NCI-H2171 (cell line): ENCODE measurements at regions not wholly inside any gene's neighbourhood (a gene's known extent, or its start where the extent isn't known, plus 50 kb on each side); places are given as distances from the start of the nearest gene placed in this dataset.
"Not testable (repeated sequence)": the region's sequence is repeated elsewhere in the genome, so short reads cannot be mapped to it uniquely, and the experiment has no call there.

Experiments used
- DNase-seq: peaks from one replicate; lab custom pipeline; 2025; lab: John Stamatoyannopoulos, UW

DNA sequence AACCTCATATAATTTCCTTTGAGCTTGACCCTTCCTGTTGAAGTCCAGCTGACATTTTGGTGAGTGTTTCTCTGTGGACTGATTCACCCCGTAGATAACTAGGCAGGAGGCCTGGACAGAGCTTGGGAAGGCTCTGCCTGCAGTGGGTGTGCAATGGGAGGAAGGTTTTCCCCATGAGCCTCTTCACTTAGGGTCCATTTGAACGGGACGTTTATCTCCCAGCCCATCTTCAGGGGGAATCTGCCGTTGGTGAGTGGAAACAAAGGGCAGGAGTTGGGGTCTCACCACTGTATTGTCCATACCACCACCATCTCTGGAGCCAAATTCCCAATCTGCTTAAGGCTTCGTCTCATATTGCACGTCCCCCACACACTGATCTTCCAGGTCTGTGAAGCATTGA lies 825.6 kb upstream of the TPTE start:
- DNase-seq, result not testable (repeated sequence)

DNA sequence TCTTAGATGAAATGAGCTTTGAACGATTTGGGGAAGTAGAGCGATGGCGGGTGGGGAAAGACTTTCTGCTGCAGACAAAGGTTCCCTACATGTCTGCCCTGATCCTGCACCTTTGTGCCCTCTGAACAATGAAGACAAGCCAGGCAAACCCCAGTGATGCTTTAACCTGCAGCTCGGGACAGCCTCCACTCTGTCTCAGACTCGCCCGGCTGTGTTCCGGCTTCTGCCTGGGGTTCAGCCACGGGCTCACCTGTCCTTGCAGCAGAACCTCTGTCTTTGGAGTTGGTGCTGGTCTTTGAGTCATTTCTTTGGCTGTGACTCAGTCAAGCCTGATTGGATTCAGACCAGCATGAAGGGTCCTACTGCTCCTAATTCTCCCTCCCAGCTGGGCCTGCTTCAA lies 823.6 kb upstream of the TPTE start:
- DNase-seq, result not testable (repeated sequence)

DNA sequence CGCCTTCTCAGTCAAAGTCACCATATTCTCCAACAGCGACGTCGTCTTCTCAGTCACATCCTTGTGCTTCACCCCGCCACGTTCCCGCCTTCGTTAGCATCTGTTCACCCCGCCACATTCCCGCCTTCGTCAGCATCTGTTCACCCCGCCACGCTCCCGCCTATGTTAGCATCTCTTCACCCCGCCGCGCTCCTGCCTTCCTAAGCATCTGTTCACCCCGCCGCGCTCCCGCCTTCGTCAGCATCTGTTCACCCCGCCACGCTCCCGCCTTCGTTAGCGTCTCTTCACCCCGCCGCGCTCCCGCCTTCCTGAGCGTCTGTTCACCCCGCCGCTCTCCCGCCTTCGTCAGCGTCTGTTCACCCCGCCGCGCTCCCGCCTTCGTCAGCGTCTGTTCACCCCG lies 816.4 kb upstream of the TPTE start:
- not testable (repeated sequence) for DNase-seq

DNA sequence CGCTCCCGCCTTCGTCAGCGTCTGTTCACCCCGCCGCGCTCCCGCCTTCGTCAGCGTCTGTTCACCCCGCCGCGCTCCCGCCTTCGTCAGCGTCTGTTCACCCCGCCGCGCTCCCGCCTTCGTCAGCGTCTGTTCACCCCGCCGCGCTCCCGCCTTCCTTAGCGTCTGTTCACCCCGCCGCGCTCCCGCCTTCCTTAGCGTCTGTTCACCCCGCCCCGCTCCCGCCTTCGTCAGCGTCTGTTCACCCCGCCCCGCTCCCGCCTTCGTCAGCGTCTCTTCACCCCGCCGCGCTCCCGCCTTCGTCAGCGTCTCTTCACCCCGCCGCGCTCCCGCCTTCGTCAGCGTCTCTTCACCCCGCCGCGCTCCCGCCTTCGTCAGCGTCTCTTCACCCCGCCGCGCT lies 815.9 kb upstream of the TPTE start:
- DNase-seq, result not testable (repeated sequence)

DNA sequence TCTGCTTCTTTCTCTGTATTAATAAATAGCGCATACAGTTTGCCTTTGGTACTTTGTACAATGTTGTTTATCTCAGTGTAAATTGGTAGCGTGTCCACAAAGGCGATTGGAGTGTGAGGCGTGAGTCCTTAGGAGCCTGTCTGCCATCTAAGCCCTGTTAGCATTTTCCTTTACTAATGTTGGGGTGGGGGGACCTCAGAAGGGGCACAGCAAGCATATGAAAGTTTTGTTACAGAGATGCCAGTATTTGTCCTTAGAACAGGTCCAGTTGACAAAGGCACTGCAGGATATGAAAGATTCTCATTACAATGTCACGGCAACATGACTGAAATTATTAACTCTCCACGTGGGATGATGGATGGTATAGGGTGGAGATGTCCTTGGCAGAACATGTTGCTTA lies 796.8 kb upstream of the TPTE start:
- DNase-seq, result not testable (repeated sequence)

DNA sequence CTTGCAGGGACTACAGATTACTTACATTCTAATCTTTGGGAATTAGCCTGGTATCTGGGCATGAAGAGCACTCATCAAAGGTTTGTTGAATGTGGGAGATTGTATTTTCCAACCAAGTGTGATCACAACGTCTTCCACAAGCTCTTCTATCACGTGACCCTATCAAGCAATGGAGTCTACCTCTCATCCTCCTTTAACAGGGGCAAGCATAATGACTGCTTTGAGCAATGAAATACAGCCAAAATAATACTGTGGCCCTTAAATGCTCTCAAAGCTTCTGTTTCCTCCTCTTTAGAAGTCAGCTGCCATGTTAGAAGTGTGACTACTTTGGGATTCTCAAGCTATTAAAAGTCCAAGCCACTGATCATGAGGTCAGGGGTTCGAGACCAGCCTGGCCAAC lies 794.2 kb upstream of the TPTE start:
- DNase-seq, result not testable (repeated sequence)

DNA sequence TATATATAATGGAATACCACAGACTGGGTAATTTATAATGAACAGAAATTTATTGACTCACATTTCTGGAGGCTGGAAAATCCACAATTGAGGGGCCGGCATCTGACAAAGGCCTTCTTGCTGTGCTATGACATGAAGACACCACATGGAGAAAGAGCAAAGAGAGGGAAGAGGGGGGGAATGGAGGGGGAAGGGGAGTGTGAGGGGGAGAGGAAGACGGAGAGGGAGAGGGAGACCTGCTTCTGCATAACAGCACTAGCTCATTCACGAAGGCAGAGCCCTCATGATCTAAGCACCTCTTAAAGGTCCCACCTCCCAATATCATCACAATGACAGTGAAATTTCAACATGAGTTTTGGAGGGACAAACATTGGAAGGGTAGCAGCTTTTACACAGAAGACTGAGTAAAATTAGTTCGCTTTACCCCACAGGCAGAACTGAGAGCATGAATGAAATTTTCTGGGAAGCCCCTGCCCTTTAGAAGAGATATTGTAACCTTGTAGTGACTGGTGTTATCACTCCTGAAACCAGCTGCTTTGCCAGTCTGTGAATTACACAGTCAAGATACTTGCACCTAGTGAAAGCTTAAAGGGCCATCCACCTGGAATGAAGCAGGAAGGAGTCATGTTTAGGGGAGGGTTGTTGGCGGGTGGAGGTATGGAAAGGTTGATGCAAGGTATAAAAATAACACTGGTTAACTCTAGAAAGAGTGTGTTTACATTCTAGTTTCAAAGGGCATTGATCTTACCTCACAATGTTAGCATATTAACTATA lies 793.0 kb upstream of the TPTE start:
- DNase-seq, result not testable (repeated sequence)

DNA sequence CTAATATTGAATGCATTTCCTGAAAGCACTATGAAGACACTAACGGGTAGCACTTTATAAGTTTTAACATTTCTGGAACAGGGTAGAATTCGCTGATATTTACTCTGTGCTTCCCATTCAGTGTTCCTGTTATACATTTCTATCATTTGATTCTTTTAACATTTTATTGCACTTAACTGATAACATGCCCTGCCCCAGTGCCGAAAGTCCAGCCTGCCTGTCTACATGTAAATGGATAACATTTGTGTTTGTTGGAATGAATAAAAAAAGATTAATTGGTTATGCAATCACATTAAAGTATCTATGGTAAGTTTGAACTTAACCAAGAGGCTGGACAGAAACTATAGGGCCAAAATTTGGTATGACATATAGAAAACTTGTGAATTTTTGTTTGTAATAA lies 790.5 kb upstream of the TPTE start:
- DNase-seq, result no peak

DNA sequence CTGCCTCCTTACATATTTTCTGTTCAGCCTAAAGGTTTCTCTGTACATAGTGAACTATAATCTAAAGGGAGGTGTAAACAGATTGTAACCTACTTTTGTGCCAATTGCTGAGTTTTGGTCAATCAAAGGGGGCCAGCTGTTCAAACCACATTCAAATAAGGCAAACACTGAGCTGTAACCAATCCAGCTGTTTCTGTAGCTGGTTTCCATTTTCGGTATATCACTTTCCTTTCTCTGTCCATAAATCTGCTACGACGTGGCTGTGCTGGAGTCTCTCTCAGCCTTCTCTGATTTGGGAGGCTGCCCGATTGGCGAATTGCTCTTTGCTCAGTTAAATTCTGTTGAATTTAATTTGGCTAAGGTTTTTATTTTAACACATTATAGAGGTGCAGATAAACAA lies 790.1 kb upstream of the TPTE start:
- DNase-seq, result not testable (repeated sequence)

DNA sequence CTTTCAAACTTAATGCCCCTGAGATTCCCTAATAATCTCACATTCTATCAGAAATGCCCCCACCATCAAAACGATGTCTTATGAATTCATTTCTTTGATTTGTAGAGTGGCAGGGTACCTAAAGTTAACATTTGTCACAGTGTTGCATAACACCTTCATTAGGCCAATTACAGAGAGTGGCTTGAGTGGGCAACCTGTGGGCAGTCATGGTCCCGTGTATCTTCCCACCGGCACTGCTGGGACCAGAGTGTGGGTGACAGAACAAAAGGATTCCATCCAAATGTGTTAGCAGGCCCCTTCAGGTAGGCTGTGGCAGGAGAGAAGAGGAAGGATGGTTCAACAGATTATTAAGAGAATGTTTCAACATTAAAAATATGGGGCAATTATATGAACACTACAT lies 788.8 kb upstream of the TPTE start:
- DNase-seq, result not testable (repeated sequence)

DNA sequence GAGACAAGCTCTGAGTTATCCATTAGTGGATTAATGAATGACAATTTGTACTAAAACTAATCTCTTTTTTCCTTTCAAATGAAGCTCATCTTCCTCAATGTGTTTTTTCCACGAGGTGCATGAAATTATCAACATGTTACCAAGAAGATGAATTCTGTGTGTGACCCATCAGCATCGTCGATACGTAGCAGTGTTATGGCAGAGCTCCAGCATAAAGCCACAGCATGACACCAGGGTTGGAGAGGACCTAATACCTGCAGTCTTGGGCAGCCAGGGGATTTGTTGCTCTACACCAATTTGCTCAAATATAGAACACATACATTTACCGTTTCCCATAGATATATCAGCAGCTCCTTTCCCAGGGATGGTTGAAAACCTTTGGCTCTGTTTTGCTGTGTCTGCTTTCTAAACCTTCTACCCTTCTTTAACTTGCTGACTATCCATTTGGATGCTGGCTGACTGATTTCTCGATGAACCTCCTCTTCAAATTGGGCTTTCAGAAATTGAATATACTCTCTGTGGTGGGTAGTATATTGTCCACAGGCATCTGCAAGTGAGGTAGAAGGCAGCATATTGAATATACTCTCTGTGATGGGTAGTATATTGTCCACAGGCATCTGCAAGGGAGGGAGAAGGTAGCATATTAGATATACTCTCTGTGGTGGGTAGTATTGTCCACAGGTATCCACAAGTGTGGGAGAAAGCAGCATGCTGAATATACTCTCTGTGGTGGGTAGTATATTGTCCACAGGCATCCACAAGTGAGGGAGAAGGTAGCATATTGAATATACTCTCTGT lies 787.4 kb upstream of the TPTE start:
- DNase-seq, result not testable (repeated sequence)

DNA sequence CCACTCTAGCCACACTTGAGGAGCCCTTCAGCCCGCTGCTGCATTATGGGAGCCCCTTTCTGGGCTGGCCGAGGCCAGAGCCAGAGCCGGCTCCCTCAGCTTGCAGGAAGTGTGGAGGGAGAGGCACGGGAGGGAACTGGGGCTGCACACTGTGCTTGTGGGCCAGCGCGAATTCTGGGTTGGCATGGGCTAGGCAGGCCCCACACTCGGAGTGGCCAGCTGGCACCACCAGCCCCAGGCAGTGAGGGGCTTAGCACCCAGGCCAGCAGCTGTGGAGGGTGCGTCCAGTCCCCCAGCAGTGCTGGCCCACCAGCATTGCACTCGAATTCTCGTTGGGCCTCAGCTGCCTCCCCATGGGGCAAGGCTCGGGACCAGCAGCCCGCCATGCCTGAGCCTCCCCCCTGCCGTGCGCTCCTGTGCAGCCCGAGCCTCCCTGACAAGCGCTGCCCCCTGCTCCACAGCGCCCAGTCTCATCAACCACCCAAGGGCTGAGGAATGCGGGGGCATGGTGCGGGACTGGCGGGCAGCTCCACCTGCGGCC lies 785.9 kb upstream of the TPTE start:
- DNase-seq, result no peak

DNA sequence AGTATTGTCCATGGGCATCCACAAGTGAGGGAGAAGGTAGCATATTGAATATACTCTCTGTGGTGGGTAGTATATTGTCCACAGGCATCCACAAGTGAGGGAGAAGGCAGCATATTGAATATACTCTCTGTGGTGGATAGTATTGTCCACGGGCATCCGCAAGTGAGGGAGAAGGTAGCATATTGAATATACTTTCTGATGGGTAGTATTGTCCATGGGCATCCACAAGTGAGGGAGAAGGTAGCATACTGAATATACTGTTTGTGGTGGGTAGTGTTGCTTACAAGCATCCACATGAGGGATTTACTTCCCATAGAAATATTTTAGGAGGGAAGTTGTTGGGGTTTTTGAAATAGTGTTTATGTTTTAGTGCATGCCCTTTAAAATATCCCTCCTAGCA lies 784.1 kb upstream of the TPTE start:
- DNase-seq, result not testable (repeated sequence)

DNA sequence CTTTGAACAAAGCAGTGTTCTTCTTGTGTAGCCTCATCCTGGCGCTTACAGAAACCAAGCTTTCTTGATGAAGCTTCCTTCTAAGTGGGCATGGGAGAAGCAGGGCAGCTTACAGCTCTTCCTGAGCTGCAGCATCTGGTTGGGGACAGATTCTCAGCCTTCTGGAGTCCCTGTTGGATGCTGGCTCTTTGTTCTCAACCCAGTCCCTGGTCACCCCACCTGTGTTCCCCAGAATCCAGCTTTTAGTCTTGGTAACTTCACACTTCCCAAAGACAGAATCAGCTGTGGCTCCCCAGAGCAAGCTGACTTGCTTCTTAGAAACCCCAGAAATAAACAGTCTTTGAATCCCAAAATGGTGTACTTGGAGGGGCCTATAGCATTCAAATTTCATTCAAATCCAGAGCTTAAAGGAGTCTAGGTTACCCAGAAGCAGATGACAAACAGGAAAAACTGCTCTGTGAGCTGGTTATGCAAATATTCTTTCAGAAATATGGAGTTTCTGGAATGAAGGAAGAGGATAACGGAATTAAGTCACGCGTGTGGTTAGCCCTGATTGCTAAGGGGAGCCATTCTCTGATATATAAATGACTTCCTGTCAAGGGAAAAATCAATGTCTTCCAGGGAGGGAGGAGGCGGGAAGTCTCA lies 783.4 kb upstream of the TPTE start:
- not testable (repeated sequence) for DNase-seq

DNA sequence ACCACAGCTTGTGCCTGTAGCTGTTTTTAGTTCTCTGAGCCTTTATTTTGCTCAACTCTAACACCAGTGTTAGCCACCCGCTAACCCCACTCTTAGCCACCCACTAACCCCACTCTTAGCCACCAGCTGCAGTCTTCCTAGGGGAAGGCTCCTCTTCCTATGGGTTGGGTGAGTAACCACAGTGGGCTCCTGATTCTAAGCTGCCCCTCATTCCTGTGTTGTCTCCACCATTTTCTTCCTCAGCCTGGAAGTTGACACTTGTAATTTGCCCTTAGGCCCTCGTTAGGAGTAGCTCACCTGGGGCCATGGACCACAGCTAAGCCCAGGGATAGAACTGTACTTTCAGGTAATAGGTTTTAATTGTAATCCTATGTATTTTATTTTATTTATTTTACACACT lies 782.9 kb upstream of the TPTE start:
- DNase-seq, result no peak

DNA sequence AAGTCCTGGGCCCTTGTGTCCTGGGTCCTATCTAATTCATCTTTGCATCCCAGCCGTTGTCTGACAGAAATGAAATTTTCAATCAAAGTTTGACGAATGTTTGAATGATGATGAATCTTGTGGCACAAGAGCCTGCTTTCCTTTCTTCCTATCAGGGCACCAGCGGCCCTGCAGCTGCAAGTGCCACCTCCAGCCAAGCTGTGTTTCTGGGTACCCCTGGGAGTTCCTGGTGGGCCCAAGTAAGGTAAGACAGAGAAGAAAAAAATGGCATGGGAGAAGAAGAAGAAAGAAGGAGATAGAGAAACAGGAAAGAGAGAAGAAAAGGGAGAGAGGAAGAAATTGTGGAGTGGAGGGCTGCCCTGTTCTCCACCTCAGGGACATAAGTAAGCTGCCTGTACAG lies 782.1 kb upstream of the TPTE start:
- DNase-seq, result no peak

DNA sequence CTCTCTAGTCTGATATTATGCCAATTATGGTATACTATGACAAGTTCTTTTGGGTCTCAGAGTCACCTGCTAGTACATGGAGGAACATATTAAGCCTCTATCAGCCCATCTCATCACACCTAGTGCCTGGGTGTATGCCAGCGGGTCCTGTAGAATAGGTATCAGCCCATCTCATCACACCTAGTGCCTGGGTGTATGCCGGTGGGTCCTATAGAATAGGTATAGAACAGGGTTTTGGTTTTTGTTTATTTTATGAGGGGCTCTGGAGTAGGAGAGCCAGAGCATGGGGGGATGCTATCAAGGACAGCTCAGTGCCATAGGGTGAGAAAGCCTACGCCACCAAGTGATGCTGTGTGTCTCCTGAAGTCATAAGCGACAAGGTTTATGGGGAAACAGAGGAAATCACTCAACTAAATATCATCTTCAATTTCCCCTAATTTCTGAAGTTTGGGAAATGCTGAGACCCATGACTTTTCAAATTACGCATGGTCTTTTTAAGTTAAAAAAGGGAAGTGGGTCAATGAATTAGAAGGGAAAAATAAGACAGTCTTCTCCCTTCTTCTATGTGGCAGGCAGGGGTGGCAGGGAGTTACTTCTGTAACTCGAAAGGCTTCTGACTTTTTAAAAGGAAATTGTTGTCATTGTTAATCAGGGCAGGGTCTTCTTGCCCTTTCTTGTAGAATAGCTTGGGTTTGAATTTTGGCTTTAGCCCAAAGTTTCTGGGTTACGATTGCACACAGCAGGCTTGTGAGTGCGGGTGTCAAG lies 781.0 kb upstream of the TPTE start:
- not testable (repeated sequence) for DNase-seq

DNA sequence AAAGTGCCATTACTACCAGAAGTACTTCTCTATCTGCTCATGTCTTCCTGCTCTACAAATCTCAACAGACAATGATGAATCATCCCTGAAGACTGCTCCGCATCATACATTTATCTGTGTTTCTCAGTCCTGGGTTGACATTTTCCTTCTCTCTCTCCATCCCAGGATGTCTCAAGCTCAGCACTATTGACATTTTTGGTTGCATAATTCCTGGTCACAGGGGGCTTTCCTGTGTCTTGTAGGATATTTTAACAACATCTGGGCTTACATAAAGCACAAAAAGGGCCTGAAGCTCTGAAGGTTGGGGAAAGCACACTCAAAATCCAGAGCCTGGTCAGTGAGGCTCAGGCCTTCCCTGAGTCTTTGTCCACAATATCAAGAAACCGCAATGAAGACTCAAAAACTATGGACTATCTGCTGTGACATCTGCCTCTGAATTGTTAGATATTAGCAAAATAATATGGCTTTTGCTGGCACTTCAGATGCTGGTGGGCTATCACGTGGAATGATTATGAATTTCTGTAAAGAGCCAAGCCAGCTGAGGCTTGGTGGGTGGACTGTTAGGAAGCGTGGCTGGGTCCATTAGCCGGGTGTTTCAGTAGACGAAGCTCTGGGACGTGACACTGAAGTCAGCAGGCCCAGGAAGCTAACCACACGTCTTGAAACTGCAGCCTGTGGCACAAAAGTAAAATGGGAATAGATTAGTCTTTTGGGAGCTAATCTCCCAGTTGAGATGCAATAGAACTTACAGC lies 780.2 kb upstream of the TPTE start:
- not testable (repeated sequence) for DNase-seq

DNA sequence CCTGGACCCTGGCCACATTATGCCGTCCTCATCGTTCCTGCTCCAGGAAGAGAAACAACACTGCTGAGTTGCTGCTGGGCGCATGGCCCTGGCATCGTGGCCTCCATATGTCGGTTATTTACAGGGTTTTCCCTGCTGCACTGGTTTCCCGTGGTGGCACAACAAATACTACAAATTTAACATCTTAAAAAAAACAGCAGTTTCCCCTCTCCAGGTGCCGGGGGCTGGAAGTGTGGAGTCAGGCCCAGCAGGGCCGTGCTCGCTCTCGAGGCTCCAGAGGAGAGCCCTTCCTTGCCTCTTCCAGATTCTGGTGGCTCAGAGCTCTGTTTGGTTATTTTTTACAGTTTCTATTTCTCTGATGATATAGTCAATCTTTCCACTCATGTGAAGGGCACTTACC lies 777.8 kb upstream of the TPTE start:
- not testable (repeated sequence) for DNase-seq

DNA sequence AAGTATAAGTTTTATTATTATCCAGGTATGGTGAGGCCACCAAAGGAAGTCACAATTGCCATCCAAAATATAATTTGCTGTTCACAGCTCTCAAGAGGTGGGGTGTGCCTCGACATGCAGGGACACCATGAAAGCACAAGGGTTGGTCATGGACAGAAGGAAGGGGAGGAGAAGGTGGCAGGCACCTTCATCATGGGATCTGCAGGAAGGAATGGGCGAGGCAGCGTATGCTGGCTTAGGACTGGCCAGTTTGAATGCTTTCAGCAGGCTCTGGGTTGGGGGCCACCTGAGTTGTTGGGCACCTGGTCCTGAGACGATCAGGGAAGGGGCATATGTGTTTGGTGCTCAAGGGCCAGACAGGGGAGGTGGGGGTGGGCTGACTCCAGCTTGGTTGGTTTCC lies 777.2 kb upstream of the TPTE start:
- not testable (repeated sequence) for DNase-seq

DNA sequence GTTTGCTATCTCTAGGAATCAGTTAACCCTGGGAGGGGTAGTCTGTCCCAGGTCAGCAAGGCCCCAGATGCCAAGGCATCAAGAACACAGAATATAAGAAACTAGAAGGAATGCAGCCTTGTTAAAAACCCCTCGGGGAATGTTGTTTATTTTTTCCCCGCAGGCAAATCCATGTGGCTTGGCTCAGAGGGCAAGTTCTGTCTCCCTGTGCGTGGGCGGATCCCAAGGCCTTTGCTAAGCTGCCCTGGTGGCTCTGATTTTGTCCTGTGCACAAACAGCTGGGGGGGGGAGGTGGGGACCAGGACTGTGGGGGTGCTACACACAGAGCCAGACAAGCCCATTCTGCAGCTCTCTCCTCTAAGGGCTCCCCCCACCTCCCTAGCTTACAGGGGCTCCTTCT lies 776.8 kb upstream of the TPTE start:
- not testable (repeated sequence) for DNase-seq
